GM23338 (cell line): ENCODE measurements at regions not wholly inside any gene's neighbourhood (a gene's known extent, or its start where the extent isn't known, plus 50 kb on each side); places are given as distances from the start of the nearest gene placed in this dataset.

Source experiments
- ATAC-seq: fragments of 200-7000 bp; cut with Tn5 transposase; 3 replicates; pipeline ENCODE4 v1.9.1; 2020
- DNase-seq: peaks from one replicate; pipeline ENCODE4 v3.0.0-alpha.2; 2015; ENCODE audit warnings: low spot score
- H2AFZ ChIP-seq: fragments of 200-600 bp; sonication (generic); 2 replicates; pipeline ENCODE4 v1.8.0; 2016; ENCODE audit warnings: antibody characterized with exemption, mild to moderate bottlenecking, moderate library complexity
- H3F3A ChIP-seq: fragments of 200-600 bp; sonication (generic); replicated peaks from 2 replicates; pipeline ENCODE4 v1.8.0; 2017; ENCODE audit warnings: antibody characterized with exemption, mixed run types, low read depth
- H3K27ac ChIP-seq: fragments of 200-600 bp; sonication (generic); 2 replicates; pipeline ENCODE4 v1.6.1; 2016; ENCODE audit warnings: low read depth
- H3K27me3 ChIP-seq: fragments of 200-600 bp; sonication (generic); 2 replicates; pipeline ENCODE4 v1.8.0; 2016; ENCODE audit warnings: mild to moderate bottlenecking, mixed run types, moderate library complexity; ENCODE audit not compliant: insufficient read depth
- H3K36me3 ChIP-seq: fragments of 200-600 bp; sonication (generic); 2 replicates; pipeline ENCODE4 v1.8.0; 2016; ENCODE audit warnings: mild to moderate bottlenecking; ENCODE audit not compliant: insufficient read depth
- H3K4me1 ChIP-seq: fragments of 200-600 bp; sonication (generic); 2 replicates; pipeline ENCODE4 v1.8.0; 2016; ENCODE audit warnings: mild to moderate bottlenecking, moderate library complexity; ENCODE audit not compliant: insufficient read depth
- H3K4me2 ChIP-seq: fragments of 200-600 bp; sonication (generic); 2 replicates; pipeline ENCODE4 v1.7.1; 2017; ENCODE audit warnings: mixed run types
- H3K4me3 ChIP-seq: fragments of 200-600 bp; sonication (generic); 2 replicates; pipeline ENCODE4 v1.6.1; 2016; ENCODE audit warnings: mixed run types
- H3K79me2 ChIP-seq: fragments of 200-600 bp; sonication (generic); replicated peaks from 2 replicates; pipeline ENCODE4 v1.8.0; 2017; ENCODE audit warnings: mild to moderate bottlenecking; ENCODE audit not compliant: insufficient read depth
- H3K9me2 ChIP-seq: fragments of 200-600 bp; sonication (generic); 2 replicates; pipeline ENCODE4 v1.8.0; 2017; ENCODE audit not compliant: insufficient read depth
- H4K20me1 ChIP-seq: fragments of 200-600 bp; sonication (generic); replicated peaks from 2 replicates; pipeline ENCODE4 v1.8.0; 2017; ENCODE audit warnings: mild to moderate bottlenecking; ENCODE audit not compliant: insufficient read depth
- H3K27ac Mint-ChIP-seq: 2 replicates; pipeline ENCODE4 v1.8.0; 2020; ENCODE audit warnings: inconsistent platforms, mild to moderate bottlenecking, moderate library complexity, mixed read lengths
- H3K27me3 Mint-ChIP-seq: 3 replicates; pipeline ENCODE4 v1.8.0; 2022; ENCODE audit warnings: low read depth, mild to moderate bottlenecking, moderate library complexity, mixed read lengths, inconsistent platforms; ENCODE audit not compliant: insufficient read depth, poor library complexity
- H3K36me3 Mint-ChIP-seq: 3 replicates; pipeline ENCODE4 v1.8.0; 2021; ENCODE audit warnings: low read depth, mild to moderate bottlenecking, inconsistent platforms, moderate library complexity, mixed read lengths
- H3K4me1 Mint-ChIP-seq: 3 replicates; pipeline ENCODE4 v1.8.0; 2020; ENCODE audit warnings: mild to moderate bottlenecking, inconsistent platforms, mixed read lengths
- H3K4me3 Mint-ChIP-seq: 3 replicates; pipeline ENCODE4 v1.8.0; 2021; ENCODE audit warnings: moderate library complexity, mild to moderate bottlenecking, inconsistent platforms, mixed read lengths
- H3K9me3 Mint-ChIP-seq: 3 replicates; pipeline ENCODE4 v1.8.0; 2020; ENCODE audit warnings: moderate library complexity, mild to moderate bottlenecking, inconsistent platforms, mixed read lengths
- EZH2phosphoT487 ChIP-seq: fragments of 200-600 bp; sonication (generic); IDR thresholded peaks from one replicate; pipeline ENCODE4 v1.8.1; 2018; ENCODE audit warnings: antibody characterized with exemption; ENCODE audit not compliant: unreplicated experiment
- JUNB ChIP-seq: IDR thresholded peaks from one replicate; pipeline ENCODE4 v1.6.1; 2016; ENCODE audit warnings: antibody characterized with exemption; ENCODE audit not compliant: unreplicated experiment
- NANOG ChIP-seq: IDR thresholded peaks from 2 replicates; pipeline ENCODE4 v1.6.1; 2016; ENCODE audit warnings: antibody characterized with exemption, borderline replicate concordance
- STAT1 ChIP-seq: IDR thresholded peaks from one replicate; pipeline ENCODE4 v1.6.1; 2016; ENCODE audit warnings: antibody characterized with exemption; ENCODE audit not compliant: unreplicated experiment
- ZNF331 ChIP-seq: fragments of 250-450 bp; sonication (Bioruptor Pico); IDR thresholded peaks from 2 replicates; pipeline ENCODE4 v1.5.0; 2020; ENCODE audit warnings: low read depth, mild to moderate bottlenecking, moderate library complexity
- ZNF462 ChIP-seq: fragments of 250-450 bp; sonication (Bioruptor Pico); IDR thresholded peaks from 2 replicates; pipeline ENCODE4 v1.5.0; 2020; ENCODE audit warnings: mild to moderate bottlenecking, moderate library complexity
- TF ChIP-seq, protein P1 (sequence below), 2 experiments: fragments of 200-600 bp in 1 of 2; sonication (generic) in 1 of 2; conservative IDR thresholded peaks; 2 replicates each; pipeline versions ENCODE4 v1.5.1 to v1.6.1; 2016 to 2017; ENCODE audit warnings: antibody characterized with exemption in 2 of 2, low read depth in 2 of 2, mild to moderate bottlenecking in 2 of 2, moderate library complexity in 1 of 2

GRCh38 chr1:58303841-58304240 is 242.7 kb downstream of the OMA1 start (continued):
- TF ChIP-seq ZNF462 (CRISPR knock-in tag): no peak
- TF ChIP-seq EZH2phosphoT487: no peak
- no peak for TF ChIP-seq JUNB
- no peak for TF ChIP-seq ZNF331

GRCh38 chr1:58293388-58293787 is 253.1 kb downstream of the OMA1 start:
- no peak overlapping the region for H3K4me3 Mint-ChIP-seq
- DNase-seq: no peak
- no peak overlapping the region for H2AFZ ChIP-seq
- no peak overlapping the region for H3K4me2 ChIP-seq
- H3K36me3 ChIP-seq: no peaks in the 10 kb centered on the region
- H3K27ac ChIP-seq: no peak overlapping the region
- H3K79me2 ChIP-seq: no peaks in the 10 kb centered on the region
- no peaks in the 10 kb centered on the region for H3K27me3 Mint-ChIP-seq
- H4K20me1 ChIP-seq: no peaks in the 10 kb centered on the region
- H3K9me2 ChIP-seq: no peaks in the 10 kb centered on the region
- no peaks in the 10 kb centered on the region for H3K36me3 Mint-ChIP-seq
- no peaks in the 10 kb centered on the region for H3K27me3 ChIP-seq
- no peak overlapping the region for H3K4me3 ChIP-seq
- H3K27ac Mint-ChIP-seq: no peak overlapping the region
- peaks cover 8% of the 10 kb centered on the region; the same call in 2 of the 3 replicates for H3K4me1 Mint-ChIP-seq
- ATAC-seq: no peak
- H3K4me1 ChIP-seq: 0 out of 2 replicates have a peak, but pooled peaks cover 5% of the 10 kb centered on the region
- H3K9me3 Mint-ChIP-seq: no peaks in the 10 kb centered on the region
- H3F3A ChIP-seq: no peaks in the 10 kb centered on the region
- no peak for TF ChIP-seq NANOG
- TF ChIP-seq, protein P1, sequence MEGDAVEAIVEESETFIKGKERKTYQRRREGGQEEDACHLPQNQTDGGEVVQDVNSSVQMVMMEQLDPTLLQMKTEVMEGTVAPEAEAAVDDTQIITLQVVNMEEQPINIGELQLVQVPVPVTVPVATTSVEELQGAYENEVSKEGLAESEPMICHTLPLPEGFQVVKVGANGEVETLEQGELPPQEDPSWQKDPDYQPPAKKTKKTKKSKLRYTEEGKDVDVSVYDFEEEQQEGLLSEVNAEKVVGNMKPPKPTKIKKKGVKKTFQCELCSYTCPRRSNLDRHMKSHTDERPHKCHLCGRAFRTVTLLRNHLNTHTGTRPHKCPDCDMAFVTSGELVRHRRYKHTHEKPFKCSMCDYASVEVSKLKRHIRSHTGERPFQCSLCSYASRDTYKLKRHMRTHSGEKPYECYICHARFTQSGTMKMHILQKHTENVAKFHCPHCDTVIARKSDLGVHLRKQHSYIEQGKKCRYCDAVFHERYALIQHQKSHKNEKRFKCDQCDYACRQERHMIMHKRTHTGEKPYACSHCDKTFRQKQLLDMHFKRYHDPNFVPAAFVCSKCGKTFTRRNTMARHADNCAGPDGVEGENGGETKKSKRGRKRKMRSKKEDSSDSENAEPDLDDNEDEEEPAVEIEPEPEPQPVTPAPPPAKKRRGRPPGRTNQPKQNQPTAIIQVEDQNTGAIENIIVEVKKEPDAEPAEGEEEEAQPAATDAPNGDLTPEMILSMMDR (conservative IDR thresholded peaks at IDR 0.05; ENCODE audit: low read depth in 2 of 2): no peak
- TF ChIP-seq ZNF331: no peak
- no peak for TF ChIP-seq ZNF462 (CRISPR knock-in tag)
- TF ChIP-seq STAT1: no peak
